H9 (cell line): ENCODE measurements at regions not wholly inside any gene's neighbourhood (a gene's known extent, or its start where the extent isn't known, plus 50 kb on each side); places are given as distances from the start of the nearest gene placed in this dataset.

Experiments used
- DNase-seq: peaks from one replicate; pipeline ENCODE4 v3.0.0-alpha.2; 2017
- H2AFZ ChIP-seq: one replicate; pipeline ENCODE4 v1.6.1; 2013; ENCODE audit warnings: mild to moderate bottlenecking, low read length, control low read depth, moderate library complexity
- H2AK5ac ChIP-seq: 2 replicates; pipeline ENCODE4 v1.6.1; 2013; ENCODE audit warnings: low read length, control low read depth, mixed read lengths; ENCODE audit not compliant: insufficient read length
- H2BK120ac ChIP-seq: one replicate; pipeline ENCODE4 v1.6.1; 2013; ENCODE audit warnings: low read depth, mild to moderate bottlenecking, low read length, control low read depth, inconsistent platforms; ENCODE audit not compliant: poor library complexity, severe bottlenecking
- H2BK12ac ChIP-seq: 2 replicates; pipeline ENCODE4 v1.6.1; 2013; ENCODE audit warnings: low read length, control low read depth, mixed read lengths, low read depth; ENCODE audit not compliant: insufficient read length
- H2BK15ac ChIP-seq: 2 replicates; pipeline ENCODE4 v1.6.1; 2013; ENCODE audit warnings: low read depth, low read length, control low read depth
- H2BK20ac ChIP-seq: one replicate; pipeline ENCODE4 v1.6.1; 2013; ENCODE audit warnings: low read depth, mild to moderate bottlenecking, low read length, control low read depth, inconsistent platforms; ENCODE audit not compliant: poor library complexity, severe bottlenecking
- H2BK5ac ChIP-seq: 2 replicates; pipeline ENCODE4 v1.6.1; 2013; ENCODE audit warnings: low read length, control low read depth, mixed read lengths; ENCODE audit not compliant: insufficient read length
- H3K14ac ChIP-seq: 2 replicates; pipeline ENCODE4 v1.6.1; 2013; ENCODE audit warnings: low read length, control low read depth; ENCODE audit not compliant: insufficient read depth
- H3K18ac ChIP-seq: 2 replicates; pipeline ENCODE4 v1.6.1; 2013; ENCODE audit warnings: low read depth, mild to moderate bottlenecking, mixed read lengths, low read length, control low read depth; ENCODE audit not compliant: insufficient read length
- H3K23ac ChIP-seq: 2 replicates; pipeline ENCODE4 v1.6.1; 2013; ENCODE audit warnings: low read length, control low read depth, mixed read lengths, low read depth; ENCODE audit not compliant: insufficient read length
- H3K23me2 ChIP-seq: 2 replicates; pipeline ENCODE4 v1.6.1; 2013; ENCODE audit warnings: low read depth, mild to moderate bottlenecking, mixed read lengths, low read length, control low read depth; ENCODE audit not compliant: insufficient read length, poor library complexity, severe bottlenecking
- H3K27ac ChIP-seq: 2 replicates; pipeline ENCODE4 v1.5.1; 2013; ENCODE audit warnings: low read length, control low read depth, mixed read lengths, low read depth; ENCODE audit not compliant: insufficient read length
- H3K27me3 ChIP-seq: 2 replicates; pipeline ENCODE4 v1.6.1; 2013; ENCODE audit warnings: low read length, control low read depth, inconsistent platforms; ENCODE audit not compliant: insufficient read depth
- H3K4ac ChIP-seq: 2 replicates; pipeline ENCODE4 v1.6.1; 2013; ENCODE audit warnings: low read depth, mild to moderate bottlenecking, control low read depth, inconsistent platforms, low read length, moderate library complexity
- H3K4me1 ChIP-seq: 2 replicates; pipeline ENCODE4 v1.6.1; 2013; ENCODE audit warnings: low read length, control low read depth, inconsistent platforms; ENCODE audit not compliant: insufficient read depth
- H3K4me2 ChIP-seq: 2 replicates; pipeline ENCODE4 v1.6.1; 2013; ENCODE audit warnings: low read length, control low read depth, mixed read lengths; ENCODE audit not compliant: insufficient read length, insufficient read depth
- H3K56ac ChIP-seq: 2 replicates; pipeline ENCODE4 v1.6.1; 2013; ENCODE audit warnings: low read depth, mild to moderate bottlenecking, mixed read lengths, low read length, control low read depth; ENCODE audit not compliant: insufficient read length
- H3K79me1 ChIP-seq: 2 replicates; pipeline ENCODE4 v1.6.1; 2013; ENCODE audit warnings: low read depth, mild to moderate bottlenecking, moderate library complexity, low read length, control low read depth, inconsistent platforms; ENCODE audit not compliant: insufficient read depth, poor library complexity, severe bottlenecking
- H3K79me2 ChIP-seq: 2 replicates; pipeline ENCODE4 v1.6.1; 2013; ENCODE audit warnings: low read length, control low read depth, inconsistent platforms; ENCODE audit not compliant: insufficient read depth
- H3K9ac ChIP-seq: 2 replicates; pipeline ENCODE4 v1.6.1; 2013; ENCODE audit warnings: low read length, control low read depth, mixed read lengths; ENCODE audit not compliant: insufficient read length; ENCODE audit errors: extremely low read depth
- H3K9me3 ChIP-seq: one replicate; pipeline ENCODE4 v1.6.1; 2013; ENCODE audit warnings: low read depth, low read length, inconsistent platforms; ENCODE audit not compliant: control insufficient read depth
- H3T11ph ChIP-seq: one replicate; pipeline ENCODE4 v1.6.1; 2013; ENCODE audit warnings: mild to moderate bottlenecking, low read length, control low read depth, inconsistent platforms
- H4K20me1 ChIP-seq: one replicate; pipeline ENCODE4 v1.6.1; 2013; ENCODE audit not compliant: control insufficient read depth, insufficient read length, insufficient read depth
- H4K5ac ChIP-seq: 2 replicates; pipeline ENCODE4 v1.6.1; 2013; ENCODE audit warnings: low read depth, mild to moderate bottlenecking, mixed read lengths, low read length, control low read depth; ENCODE audit not compliant: insufficient read length
- H4K8ac ChIP-seq: replicated peaks from 2 replicates; pipeline ENCODE4 v1.6.1; 2013; ENCODE audit warnings: low read length, control low read depth, mixed read lengths, low read depth; ENCODE audit not compliant: insufficient read length
- H4K91ac ChIP-seq: 2 replicates; pipeline ENCODE4 v1.6.1; 2013; ENCODE audit warnings: low read depth, mild to moderate bottlenecking, moderate library complexity, mixed read lengths, low read length, control low read depth; ENCODE audit not compliant: insufficient read length
- H3K27ac Mint-ChIP-seq, 3 experiments: 2 replicates in 2 of 3; 3 replicates in 1 of 3; pipeline ENCODE4 v1.8.0; 2020 to 2021; ENCODE audit warnings: mixed read lengths in 3 of 3, mild to moderate bottlenecking in 1 of 3, moderate library complexity in 1 of 3
- H3K27me3 Mint-ChIP-seq: 2 replicates; pipeline ENCODE4 v1.8.0; 2021; ENCODE audit warnings: low read depth, mild to moderate bottlenecking, moderate library complexity, mixed read lengths
- H3K36me3 Mint-ChIP-seq, 3 experiments: 2 replicates in 2 of 3; 3 replicates in 1 of 3; pipeline ENCODE4 v1.8.0; 2020 to 2021; ENCODE audit warnings: low read depth in 3 of 3, mixed read lengths in 3 of 3; ENCODE audit not compliant: insufficient read depth in 1 of 3
- H3K4me1 Mint-ChIP-seq, 2 experiments: 2 replicates each; pipeline ENCODE4 v1.8.0; 2020; ENCODE audit warnings: mixed read lengths in 2 of 2
- H3K4me3 Mint-ChIP-seq, 2 experiments: 2 replicates in 1 of 2; 3 replicates in 1 of 2; pipeline ENCODE4 v1.8.0; 2020 to 2021; ENCODE audit warnings: mild to moderate bottlenecking in 2 of 2, mixed read lengths in 2 of 2, moderate library complexity in 1 of 2
- H3K9me3 Mint-ChIP-seq, 2 experiments: 2 replicates in 1 of 2; 3 replicates in 1 of 2; pipeline ENCODE4 v1.8.0; 2020; ENCODE audit warnings: mild to moderate bottlenecking in 2 of 2, mixed read lengths in 2 of 2, moderate library complexity in 1 of 2
- CTCF ChIP-seq: fragments of 200-600 bp; sonication (generic); conservative IDR thresholded peaks from 3 replicates; pipeline ENCODE4 v1.8.0; 2021; ENCODE audit warnings: antibody characterized with exemption, mild to moderate bottlenecking
- WGBS: extraction: QIAGEN DNeasy Blood & Tissue Kit; methylation state at CpG from one replicate; pipeline ENCODE4 v1.1.7; 2013; ENCODE audit warnings: missing lambda C conversion rate, low lambda C conversion rate, mixed read lengths; ENCODE audit not compliant: insufficient read length; ENCODE audit errors: extremely low coverage; 5-methylcytosine and 5-hydroxymethylcytosine counted together

GRCh38 chr5:128674837-128675446, 136.9 kb upstream of the FBN2 start:
- peaks cover 13 to 15% of the 10 kb centered on the region in 2 experiments for H3K9me3 Mint-ChIP-seq
- TF ChIP-seq CTCF, result peak; percentile 77

More at GRCh38 chr5:128674837-128675446, 136.9 kb upstream of the FBN2 start:
- Histone ChIP-seq H2BK15ac (no peak overlapping the region), H4K8ac (no peak overlapping the region), H2AFZ (no peak overlapping the region), H2BK5ac (no peak overlapping the region), H3K23me2 (no peaks in the 10 kb centered on the region), H4K5ac (no peak overlapping the region), H3K56ac (no peak overlapping the region), H3K14ac (no peak overlapping the region), H2BK20ac (no peak overlapping the region), H3K4me1 (peaks cover 5% of the 10 kb centered on the region; the same call in 1 of the 2 replicates), H3K9me3 (peaks cover 7% of the 10 kb centered on the region), H3K27me3 (no peaks in the 10 kb centered on the region), H4K20me1 (no peaks in the 10 kb centered on the region), H2BK120ac (no peak overlapping the region), H3K79me2 (no peaks in the 10 kb centered on the region), H2BK12ac (no peak overlapping the region), H3K27ac (no peak overlapping the region), H3T11ph (no peak overlapping the region), H3K18ac (no peak overlapping the region), H4K91ac (no peak overlapping the region), H3K23ac (no peak overlapping the region), H3K79me1 (no peaks in the 10 kb centered on the region), H2AK5ac (no peak overlapping the region), H3K9ac (no peak overlapping the region), H3K4ac (no peak overlapping the region), H3K4me2 (no peak overlapping the region)
- no peak overlapping the region for H3K4me3 Mint-ChIP-seq
- no CpG with 5 or more reads among the region's 3 CpGs for WGBS
- H3K36me3 Mint-ChIP-seq, result peaks cover 0 to 19% (median 10%) of the 10 kb centered on the region in 3 experiments; a peak in 5 of 7 replicates
- peaks cover 35 to 42% of the 10 kb centered on the region in 2 experiments for H3K4me1 Mint-ChIP-seq
- no peak overlapping the region for H3K27ac Mint-ChIP-seq
- H3K27me3 Mint-ChIP-seq, result no peaks in the 10 kb centered on the region
- peak; percentile 62 for DNase-seq
